Astrocyte (in vitro differentiated cells and primary cell): ENCODE measurements at regions not wholly inside any gene's neighbourhood (a gene's known extent, or its start where the extent isn't known, plus 50 kb on each side); places are given as distances from the start of the nearest gene placed in this dataset.

Source experiments
- EZH2 ChIP-seq: IDR thresholded peaks from 2 replicates; pipeline ENCODE4 v1.6.1; 2012; ENCODE audit warnings: mild to moderate bottlenecking, low read length, inconsistent platforms; ENCODE audit not compliant: insufficient read depth
- TF ChIP-seq, protein P1 (sequence below): IDR thresholded peaks from 2 replicates; pipeline ENCODE4 v1.5.1; 2011; ENCODE audit warnings: low read depth, mild to moderate bottlenecking, inconsistent platforms, low read length, moderate library complexity; ENCODE audit not compliant: insufficient read depth

DNA sequence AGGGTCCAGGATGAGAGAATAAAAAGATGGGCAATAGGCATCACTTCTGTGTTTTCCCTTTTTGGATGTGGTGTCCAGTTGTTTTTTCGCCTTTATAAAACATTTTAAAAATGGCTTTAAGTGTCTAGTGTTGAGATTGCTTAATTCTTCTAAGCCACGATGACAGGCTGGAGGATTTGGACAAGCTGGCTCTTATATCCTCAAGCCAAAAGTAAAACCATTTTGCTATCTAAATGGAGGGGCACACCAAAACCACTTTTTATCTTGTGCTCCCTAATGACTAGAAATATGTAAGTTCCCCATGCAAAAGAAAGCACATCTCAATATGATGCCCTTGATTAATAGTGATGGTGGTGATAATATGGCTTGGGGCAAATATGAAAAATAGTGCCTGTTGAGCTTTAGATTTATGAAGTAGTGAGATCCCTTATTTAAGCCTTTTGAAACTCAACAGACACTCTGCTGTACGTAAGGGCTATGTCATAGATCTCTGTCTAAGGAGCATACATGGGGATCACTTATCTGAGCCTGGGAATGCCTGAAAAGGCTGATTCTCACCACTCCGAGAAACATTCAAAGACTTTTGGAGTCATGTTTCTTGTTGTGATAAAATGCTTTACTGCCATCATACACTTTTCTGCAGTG is 185.5 kb downstream of the KCNS3 start:
- no peak for TF ChIP-seq EZH2
- TF ChIP-seq, protein P1, sequence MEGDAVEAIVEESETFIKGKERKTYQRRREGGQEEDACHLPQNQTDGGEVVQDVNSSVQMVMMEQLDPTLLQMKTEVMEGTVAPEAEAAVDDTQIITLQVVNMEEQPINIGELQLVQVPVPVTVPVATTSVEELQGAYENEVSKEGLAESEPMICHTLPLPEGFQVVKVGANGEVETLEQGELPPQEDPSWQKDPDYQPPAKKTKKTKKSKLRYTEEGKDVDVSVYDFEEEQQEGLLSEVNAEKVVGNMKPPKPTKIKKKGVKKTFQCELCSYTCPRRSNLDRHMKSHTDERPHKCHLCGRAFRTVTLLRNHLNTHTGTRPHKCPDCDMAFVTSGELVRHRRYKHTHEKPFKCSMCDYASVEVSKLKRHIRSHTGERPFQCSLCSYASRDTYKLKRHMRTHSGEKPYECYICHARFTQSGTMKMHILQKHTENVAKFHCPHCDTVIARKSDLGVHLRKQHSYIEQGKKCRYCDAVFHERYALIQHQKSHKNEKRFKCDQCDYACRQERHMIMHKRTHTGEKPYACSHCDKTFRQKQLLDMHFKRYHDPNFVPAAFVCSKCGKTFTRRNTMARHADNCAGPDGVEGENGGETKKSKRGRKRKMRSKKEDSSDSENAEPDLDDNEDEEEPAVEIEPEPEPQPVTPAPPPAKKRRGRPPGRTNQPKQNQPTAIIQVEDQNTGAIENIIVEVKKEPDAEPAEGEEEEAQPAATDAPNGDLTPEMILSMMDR, result no peak
